AG09319 (cell line): ENCODE measurements at regions not wholly inside any gene's neighbourhood (a gene's known extent, or its start where the extent isn't known, plus 50 kb on each side); places are given as distances from the start of the nearest gene placed in this dataset.
A peak's percentile ranks its signal among the peaks of the same experiment; 100 is the strongest.

ENCODE experiments used
- DNase-seq: peaks from one replicate; pipeline ENCODE4 v3.0.0-alpha.2; 2010; ENCODE audit warnings: low read depth; ENCODE audit errors: extremely low read depth
- TF ChIP-seq, protein P1 (sequence below): IDR thresholded peaks from 2 replicates; pipeline ENCODE4 v1.5.1; 2011; ENCODE audit warnings: low read depth, mild to moderate bottlenecking, inconsistent platforms, low read length, moderate library complexity

DNA sequence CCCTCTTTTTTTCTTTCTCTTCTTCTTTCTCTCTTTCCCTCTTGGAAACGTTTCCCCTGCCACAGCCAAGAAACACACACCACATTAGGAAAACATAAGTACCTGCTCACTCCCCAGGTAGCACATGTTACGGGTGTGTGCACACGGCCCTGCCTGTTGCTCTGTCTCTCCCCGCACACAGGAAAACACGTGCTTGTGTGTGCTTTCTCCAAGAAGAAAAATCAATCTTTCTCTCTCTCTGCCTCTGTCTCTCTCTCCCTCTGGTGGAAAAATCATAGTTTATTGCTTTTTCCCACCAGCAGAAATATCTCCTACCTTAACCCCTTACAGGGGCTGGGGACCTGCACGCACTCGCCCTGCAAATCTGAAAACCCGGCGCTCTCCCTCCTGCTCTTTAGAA is 102.3 kb downstream of the EDN3 start:
- no peak for DNase-seq
- TF ChIP-seq, protein P1, sequence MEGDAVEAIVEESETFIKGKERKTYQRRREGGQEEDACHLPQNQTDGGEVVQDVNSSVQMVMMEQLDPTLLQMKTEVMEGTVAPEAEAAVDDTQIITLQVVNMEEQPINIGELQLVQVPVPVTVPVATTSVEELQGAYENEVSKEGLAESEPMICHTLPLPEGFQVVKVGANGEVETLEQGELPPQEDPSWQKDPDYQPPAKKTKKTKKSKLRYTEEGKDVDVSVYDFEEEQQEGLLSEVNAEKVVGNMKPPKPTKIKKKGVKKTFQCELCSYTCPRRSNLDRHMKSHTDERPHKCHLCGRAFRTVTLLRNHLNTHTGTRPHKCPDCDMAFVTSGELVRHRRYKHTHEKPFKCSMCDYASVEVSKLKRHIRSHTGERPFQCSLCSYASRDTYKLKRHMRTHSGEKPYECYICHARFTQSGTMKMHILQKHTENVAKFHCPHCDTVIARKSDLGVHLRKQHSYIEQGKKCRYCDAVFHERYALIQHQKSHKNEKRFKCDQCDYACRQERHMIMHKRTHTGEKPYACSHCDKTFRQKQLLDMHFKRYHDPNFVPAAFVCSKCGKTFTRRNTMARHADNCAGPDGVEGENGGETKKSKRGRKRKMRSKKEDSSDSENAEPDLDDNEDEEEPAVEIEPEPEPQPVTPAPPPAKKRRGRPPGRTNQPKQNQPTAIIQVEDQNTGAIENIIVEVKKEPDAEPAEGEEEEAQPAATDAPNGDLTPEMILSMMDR: no peak

DNA sequence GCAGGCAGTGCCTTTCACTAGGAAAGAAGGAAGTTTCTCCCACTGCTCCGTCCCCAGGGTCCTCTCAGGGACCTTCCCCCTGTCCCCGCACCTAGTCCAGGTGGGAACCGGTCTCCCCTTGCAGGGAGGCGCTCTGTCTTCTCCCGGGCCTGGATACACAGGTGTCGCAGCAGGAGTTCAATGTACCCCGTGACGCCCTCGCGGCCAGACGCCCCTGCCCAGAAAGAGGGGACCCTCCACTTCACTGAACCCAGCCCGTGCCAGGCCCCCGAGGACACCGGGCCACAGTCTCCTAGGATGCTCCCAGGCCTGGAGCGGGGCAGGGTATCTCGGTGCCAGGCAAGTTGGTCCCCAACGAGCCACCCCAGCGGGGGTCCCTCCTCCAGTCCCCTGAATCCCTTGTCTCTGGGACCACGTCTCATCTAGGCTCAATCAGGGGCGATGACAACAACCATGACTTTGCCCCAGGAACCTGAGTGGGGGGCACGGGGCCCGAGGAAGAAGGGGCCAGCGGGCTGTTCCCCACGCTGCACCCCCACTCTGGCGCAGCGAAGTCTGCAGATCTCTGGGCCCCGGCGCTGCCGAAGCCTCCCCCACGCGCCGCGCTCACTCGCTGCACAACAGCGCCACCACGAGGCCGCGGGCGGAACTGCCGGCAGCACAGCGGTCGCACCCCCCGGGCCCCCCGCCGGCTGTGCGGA is 103.0 kb downstream of the EDN3 start:
- no peak for DNase-seq
- TF ChIP-seq, protein P1: peak; percentile 67

DNA sequence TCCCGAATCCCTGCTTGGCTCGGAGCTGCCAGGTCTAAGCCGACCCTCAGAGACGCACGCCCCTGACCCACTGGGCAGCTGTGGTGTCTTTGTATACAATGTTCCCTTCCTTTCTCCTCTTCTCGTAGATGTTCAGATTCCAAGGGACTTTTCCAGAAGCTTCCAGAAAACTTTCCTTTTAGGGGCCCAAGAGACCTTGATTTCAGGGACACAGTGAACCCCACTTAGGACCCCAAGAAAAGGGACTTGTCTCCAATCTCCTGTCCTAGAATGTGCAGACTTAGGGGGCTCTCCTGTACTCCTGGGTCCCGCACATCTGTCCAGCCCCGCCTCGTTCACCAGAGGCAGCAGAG is 103.5 kb downstream of the EDN3 start:
- no peak for DNase-seq
- TF ChIP-seq, protein P1: no peak

DNA sequence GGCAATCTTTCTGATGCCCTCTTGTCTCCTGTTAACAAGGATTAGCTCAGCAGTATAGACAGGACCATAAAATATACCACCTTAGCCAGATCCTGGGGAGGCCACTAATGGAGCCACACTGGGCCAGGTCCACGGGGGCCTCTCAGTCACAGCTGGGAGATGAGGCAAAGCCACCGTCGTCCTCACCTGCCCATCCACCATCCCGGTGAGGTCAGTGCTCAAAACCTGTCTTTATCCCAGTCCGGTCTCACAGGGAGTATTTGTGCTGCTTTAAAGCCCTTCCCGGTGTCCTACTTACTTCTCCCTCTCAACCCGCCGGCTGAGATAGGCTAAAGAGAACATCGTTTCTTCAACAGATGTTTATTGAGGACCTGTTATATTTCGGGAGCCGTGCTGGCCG is 104.3 kb downstream of the EDN3 start:
- TF ChIP-seq, protein P1: no peak
- DNase-seq: no peak

DNA sequence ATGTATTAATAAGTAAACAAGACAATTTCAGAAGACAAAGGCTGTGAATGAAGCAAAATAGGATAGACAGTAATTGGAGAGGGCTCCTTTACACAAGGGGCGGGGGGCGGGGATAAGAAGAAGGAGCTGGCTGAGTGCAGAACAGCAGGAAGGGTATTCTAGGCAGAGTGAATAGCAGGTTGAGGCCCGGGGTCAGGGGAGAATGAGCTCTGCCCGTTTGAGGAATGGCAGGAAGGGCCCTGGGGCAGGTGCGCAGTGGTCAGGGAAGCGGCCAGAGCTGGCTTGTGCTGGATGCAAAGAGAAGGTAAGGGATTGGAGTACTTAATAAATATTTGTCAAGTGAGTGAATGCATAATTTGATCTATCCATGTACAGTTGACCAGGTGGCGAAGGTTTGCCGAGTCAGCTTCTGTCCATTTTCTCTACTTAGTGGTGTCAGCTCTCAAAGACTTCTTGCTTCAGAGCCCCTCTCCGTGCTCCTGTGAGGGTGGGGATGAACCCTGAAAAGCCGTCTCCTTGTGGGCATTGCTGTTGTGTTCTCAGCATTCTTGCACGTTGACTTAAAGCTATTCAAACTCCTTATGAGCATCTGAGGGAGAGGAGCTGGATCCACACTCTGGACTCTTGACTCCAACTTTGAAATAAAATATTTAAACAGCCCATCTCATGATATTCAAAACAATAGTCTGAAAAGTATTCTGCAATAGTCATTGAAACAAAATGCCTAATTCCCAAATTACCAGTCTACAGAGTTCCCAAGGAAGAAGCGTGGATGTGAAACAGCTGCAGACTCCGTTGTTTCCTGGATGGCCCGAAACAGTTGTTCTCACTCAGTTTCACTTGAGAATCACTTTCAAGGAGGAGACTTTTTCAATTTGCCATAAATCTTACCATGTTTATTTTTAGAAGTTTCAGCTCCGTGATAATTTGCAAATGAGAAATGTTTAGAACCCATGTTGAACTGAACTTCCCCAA is 105.1 kb downstream of the EDN3 start:
- TF ChIP-seq, protein P1: no peak
- DNase-seq: no peak

DNA sequence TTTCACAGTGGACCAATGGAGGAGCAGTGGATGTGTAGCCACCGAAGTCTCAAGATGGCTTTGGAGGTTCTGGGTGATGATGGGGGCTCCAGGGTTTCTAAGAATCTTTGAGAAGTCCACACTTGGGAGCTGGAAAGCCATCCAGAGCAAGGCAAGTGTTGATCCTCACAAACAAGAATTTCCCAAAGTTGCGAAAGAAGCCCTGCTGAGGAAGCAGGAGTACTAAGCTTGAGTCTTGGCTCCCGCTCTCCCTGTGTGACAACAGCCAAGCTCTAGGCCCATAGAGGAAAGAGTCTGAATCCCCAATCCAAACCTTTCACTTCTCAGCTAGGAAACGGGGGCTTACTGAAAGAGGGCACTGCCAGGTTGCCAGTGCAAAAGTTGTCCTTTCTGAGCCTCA is 106.0 kb downstream of the EDN3 start:
- TF ChIP-seq, protein P1: no peak
- DNase-seq: no peak

DNA sequence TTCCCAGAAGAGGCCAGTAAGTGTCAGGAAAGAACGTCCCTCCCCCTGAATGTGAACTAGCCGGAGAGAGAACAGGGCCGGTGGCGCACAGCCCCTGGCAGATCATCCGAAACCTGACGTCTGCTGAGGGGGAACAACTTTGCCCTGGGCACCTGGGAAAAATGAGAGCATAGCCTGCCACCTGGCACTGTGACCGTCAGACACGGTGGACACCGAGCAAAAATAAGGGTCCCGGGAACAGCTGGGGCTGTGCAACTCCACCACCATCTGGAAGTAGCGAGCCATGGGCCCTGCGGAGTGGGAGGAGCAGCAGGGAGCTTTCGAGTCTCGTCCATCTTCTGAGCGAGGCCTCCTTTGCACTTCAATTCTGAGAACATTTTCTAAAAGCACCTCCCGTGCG is 110.8 kb downstream of the EDN3 start:
- DNase-seq: no peak

More for the DNA sequence above, 110.8 kb downstream of the EDN3 start:
- TF ChIP-seq, protein P1: no peak
